ENCODE measurements at regions not wholly inside any gene's neighbourhood (a gene's known extent, or its start where the extent isn't known, plus 50 kb on each side); places are given as distances from the start of the nearest gene placed in this dataset.
A peak's percentile ranks its signal among the peaks of the same experiment; 100 is the strongest.
"Not testable (repeated sequence)": the region's sequence is repeated elsewhere in the genome, so short reads cannot be mapped to it uniquely, and the experiment has no call there.

DNA sequence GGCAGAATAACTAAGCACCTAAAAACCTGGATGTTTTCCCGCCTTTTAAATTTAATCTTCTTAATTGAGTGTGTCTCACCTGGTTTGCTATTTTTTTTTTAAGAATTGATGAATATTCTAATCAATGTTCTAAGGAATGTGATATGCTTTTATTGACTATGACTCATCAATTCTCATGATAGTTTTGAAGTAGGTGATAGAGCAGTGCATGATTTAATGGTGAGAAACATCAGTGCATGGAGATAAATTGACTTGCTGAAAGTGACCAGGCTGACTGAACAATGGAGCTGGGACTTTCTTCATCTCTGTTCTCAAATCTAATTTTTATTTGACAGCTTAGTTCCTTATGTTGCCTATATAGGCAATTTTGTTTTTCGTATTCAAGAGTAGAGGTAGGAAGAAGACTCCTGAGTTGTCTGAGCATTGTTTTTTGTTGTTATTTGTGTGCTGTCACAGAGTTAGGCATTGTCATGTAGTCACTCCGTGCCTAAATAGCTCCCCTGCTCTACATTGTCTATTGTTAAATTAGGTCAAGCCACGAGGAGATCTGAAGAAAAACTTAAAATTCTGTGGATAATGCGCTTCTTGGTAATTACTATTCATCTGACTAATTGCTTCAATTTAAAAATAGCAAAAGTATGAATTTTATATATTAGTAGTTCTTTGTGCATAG lies 59.0 kb upstream of the NUTM2F start:
- DNase-seq: not testable (repeated sequence)

DNA sequence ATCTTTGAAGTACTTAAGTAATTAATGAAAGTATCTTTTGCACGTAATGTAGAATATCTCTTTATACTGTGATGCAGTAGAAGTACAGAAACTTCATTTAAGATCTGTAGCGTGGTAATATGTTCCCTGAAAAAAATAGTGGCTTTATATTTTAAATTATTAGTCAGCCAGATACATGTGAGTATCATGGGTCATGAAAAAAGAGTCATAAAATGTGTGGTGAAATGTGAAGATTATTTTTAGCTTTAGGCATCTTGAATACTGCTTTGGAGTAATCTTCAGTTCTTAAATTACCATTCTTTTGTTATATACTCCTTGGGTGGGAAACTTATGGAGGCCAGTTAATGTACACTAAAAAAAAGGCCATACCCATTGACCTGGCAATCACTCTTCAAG lies 59.6 kb upstream of the NUTM2F start:
- not testable (repeated sequence) for DNase-seq

DNA sequence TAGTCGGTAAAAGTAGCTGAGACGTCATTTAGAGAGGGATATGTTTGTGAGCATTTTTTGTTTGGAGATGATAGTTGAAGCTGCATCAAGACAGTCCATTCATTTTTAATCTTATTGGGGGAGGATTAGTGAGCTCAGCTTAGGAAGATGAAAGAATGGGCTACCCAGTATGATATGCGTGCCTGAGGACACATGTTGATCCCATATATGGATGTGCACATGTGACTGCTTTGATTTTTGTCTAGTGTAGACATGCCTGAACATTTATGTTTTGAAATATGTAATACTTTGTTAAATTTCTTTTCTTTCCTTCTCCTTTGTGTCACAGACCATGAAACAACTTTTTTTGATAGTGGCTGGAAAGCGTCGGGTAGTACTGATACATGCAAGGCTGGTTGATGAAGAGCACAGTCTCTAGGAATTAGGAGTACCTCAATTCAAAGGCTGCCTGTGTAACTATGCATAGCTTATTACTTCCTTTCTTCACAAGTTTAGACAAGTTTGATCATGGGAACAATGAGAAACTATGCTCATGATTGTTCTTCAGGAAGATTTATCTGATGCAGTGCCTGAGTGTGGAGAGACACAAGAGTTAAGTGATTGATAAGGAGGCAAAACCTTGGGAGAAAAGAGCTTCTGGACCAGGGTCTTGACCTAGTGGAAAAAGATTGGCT lies 62.1 kb upstream of the NUTM2F start:
- DNase-seq: not testable (repeated sequence)

DNA sequence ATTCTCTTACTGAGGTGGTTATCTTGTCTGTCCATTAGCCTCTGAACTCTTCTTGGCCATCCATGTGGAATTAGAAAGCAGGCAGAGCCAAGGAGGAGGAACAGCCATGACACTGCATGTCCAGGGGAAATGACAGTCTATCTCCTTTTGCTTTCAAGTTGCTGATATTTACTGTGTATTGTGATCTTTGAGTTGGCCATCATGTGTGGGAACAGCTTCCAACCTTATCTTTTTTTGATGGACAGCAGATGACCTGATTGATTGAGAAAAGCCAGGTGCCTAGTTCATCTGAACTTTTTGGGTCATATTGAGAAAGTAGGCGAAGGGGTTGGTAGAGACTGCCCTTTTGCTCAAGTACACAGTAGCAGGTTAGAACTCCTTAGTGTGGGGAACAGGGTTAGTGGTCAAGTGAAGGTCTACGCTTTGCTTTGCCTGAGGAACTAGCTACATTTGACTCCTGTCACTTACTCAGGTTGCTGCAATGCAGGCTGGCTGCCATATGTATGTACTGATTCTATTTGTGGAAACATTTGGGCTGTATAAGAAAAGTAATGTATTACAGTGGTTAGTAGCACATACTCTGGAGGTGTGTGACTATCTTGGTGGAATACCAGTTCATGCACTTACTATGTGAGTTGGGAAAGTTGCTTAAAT lies 64.7 kb upstream of the NUTM2F start:
- DNase-seq: not testable (repeated sequence)

DNA sequence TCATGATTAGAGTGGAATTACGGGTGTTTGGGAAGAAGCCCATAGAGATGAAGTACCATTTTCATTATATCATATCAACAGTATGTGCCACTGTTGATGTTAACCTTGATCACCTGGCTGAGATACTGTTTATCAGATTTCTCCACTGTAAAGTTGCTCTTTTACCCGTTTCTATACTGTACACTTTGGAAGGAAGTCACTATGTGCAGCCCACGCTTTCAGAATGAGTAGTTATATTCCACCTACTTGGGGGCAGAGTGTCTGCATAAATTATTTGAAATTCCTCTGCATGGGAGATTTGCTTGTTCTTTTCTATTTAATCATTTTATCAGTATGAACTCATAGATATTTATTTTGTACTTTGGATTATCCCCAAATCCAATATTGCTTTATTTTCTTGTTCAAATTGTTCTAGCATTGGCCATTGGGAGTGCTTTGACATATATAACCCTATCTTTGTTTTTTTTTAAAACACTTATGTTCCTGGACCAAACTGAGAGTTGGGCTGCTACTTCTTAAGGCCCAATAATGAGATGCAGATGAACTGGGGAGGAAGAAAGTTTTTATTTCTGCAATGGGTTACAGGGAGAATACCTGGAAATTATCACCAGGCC lies 69.4 kb upstream of the NUTM2F start:
- not testable (repeated sequence) for DNase-seq

GRCh38 chr9:94400461-94400860 lies 72.0 kb upstream of the NUTM2F start:
- not testable (repeated sequence) for DNase-seq

DNA sequence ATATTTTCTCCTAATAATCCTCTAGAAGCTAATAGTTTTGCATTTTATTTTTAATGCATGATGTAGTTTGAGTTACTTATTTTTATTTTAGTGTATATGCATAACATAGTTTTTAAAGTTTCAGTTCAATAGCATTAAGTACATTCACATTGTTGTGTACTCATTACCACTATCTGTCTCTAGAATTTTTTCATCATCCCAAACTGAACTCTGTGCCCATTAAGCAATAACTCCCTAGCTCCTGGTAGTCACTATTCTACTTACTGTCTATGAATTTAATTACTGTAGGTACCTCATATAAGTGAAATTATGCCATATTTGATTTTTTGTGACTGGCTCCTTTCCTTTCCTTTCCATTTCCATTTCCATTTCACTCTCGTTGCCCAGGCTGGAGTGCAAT lies 74.4 kb upstream of the NUTM2F start:
- DNase-seq: not testable (repeated sequence)

GRCh38 chr9:94403571-94403970 lies 75.1 kb upstream of the NUTM2F start:
- DNase-seq: not testable (repeated sequence)

DNA sequence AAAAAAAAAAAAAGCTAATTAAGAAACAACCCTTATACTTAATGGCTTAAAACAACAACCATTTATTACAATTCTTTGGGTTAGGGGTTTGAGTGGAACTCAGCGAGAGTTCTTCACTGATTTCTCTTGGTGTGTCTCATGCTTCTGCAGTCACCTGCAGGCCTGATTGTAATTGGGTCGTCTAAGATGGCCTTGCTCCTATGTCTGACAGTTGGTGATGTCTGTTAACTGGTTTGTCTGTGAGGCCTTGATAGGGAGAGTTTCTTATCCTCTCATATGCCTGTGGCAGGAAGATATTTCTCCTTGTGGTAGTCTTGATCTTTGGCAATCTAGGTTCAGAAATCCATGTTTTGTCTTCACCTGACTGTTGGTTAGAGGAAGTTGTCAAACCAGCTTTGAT lies 85.2 kb upstream of the NUTM2F start:
- not testable (repeated sequence) for DNase-seq

DNA sequence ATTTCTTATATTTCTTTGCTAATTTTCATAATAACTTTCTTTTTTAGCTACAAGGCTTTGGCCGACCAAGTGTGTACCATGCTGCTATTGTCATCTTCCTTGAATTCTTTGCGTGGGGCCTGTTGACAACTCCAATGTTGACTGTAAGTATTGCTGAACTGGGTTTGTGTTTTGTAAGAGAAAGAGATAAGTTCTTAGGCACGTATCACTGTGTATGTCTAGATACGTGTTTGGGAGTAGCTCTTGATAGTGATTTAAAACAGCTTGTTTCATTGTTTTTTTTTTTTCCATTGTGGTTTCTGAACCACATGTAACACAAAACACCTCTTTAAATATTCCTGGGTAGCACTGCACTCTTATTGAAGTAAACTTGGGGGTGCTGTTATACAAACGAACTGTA lies 86.7 kb upstream of the NUTM2F start:
- DNase-seq: not testable (repeated sequence)

GRCh38 chr9:94420098-94420497 lies 91.7 kb upstream of the NUTM2F start:
- peak; percentile 64 for DNase-seq

DNA sequence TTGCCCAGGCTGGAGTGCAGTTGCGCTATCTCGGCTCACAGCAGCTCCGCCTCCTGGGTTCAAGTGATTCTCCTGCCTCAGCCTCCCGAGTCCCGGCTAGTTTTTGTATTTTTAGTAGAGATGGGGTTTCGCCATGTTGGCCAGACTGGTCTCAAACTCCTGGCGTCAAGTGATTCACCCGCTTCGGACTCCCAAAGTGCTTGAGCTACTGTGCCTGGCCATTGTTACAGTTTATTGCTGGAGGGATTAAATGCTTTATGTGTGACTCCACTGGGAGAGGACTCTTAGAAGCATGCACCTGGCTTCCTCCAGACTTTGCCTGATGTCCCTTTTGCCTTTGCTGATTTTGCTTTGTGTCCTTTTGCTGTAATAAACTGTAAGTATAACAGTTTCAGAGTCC lies 93.5 kb upstream of the NUTM2F start:
- DNase-seq: not testable (repeated sequence)

DNA sequence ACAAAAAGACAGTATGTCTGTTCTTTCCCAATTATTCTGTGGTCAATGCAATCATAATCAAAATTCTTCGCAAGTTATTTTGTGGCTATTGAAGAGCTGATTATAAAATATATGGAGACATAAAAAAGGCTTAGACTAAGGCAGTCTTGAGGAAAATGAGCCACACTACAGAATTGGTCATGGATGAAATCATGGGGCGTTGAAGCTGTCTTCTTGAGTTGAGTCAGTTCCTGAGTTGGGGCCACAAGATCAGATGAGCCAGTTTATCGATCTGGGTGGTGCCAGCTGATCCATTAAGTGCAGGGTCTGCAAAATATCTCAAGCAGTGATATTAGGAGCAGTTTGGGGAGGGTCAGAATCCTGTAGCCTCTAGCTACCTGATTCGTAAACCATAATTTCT lies 96.9 kb upstream of the NUTM2F start:
- not testable (repeated sequence) for DNase-seq

GRCh38 chr9:94437128-94437527 lies 108.7 kb upstream of the NUTM2F start:
- not testable (repeated sequence) for DNase-seq

DNA sequence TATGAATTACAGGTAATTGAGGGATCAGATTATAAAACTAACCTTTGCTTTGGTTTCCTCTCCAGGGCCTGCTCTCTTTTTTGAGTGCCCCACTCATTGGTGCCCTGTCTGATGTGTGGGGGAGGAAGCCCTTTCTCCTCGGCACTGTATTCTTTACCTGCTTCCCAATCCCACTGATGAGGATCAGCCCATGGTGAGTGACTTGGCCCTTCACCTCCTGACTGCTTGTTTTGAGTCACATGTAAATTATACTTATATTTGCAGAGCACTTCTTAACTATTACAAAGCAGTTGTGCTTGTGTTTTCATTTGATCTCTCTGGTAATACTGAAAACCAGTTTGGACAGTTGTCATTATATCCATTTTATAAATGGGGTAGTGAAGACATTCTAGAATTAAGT lies 109.9 kb upstream of the NUTM2F start:
- DNase-seq: not testable (repeated sequence)

- DNase-seq: not testable (repeated sequence)
Measured at GRCh38 chr9:94441146-94441545, 112.7 kb upstream of the NUTM2F start.

DNA sequence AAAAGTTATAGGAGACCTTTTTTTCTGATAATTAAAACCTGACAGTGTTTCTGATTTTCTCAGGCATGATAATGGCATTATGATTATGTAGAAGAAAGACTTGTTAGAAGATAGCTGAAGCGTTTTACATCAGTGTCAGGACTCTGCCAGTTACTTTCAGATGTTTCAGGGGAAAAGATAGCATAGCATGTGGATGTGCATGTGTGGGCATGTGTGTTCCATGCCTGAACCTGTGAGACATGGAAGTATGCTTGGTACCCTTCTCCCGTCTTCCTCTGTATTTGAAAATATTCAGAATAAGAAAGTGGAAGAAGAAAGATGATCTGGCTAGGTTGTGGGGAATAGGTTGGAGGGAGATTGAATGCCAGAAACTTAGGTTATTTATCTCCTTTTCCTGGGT lies 113.1 kb upstream of the PCAT7 start:
- no peak for DNase-seq

DNA sequence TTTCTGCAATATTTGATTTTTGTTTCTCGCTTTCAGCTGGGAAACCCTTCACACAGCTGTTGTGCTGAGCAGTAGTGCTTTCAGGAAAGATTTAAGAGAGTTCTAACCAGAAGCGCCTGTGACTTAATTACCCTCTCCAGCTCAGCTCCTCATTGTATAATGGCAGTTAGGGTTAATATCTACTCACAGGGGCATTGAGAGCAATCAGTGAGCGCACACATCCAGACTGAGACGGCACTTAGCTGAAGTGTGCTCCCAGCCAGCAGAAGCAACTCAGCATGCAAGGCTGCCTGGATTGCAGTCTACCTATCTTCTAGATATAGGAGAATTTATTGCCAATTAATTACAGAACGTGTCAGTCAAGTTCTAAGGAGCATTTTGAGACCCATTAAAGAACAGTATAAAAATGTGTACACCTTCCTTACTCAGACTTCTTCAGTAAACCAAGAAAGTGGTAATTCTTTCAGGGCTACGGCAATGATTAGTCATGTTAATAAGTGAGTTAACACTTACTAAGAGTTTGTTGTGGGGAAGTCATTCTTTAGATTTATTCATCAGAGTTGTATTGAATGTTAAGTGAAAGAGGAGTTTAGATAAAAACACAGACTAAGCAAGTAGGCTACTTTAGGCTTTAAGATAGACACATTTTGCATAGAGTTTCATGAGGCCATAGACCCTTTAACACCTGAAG lies 111.7 kb upstream of the PCAT7 start:
- DNase-seq: peak; percentile 75

- DNase-seq: peak; percentile 5
Measured at GRCh38 chr9:94445863-94446262, 109.0 kb upstream of the PCAT7 start.

GRCh38 chr9:94449486-94449885 lies 105.4 kb upstream of the PCAT7 start:
- DNase-seq: no peak

GRCh38 chr9:94464790-94465189 lies 90.1 kb upstream of the PCAT7 start:
- DNase-seq: no peak

DNA sequence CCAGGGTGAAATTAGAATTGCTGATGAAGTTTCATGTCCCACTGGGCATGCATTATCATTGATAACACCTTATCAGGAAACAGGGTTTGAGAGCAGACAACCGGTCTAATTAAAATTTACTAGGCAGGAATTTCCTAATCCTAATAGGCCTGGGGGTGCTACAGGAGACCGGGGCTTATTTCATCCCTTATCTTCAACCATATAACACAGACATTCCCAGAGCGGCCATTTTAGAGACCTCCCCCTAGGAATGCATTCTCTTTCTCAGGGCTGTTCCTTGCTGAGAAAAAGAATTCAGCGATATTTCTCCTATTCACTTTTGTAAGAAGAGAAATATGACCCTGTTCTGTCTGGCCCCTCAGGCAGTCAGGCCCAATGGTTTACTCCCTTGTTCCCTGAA lies 82.8 kb upstream of the PCAT7 start:
- not testable (repeated sequence) for DNase-seq

- DNase-seq: no peak
Measured at GRCh38 chr9:94472806-94473360, 82.0 kb upstream of the PCAT7 start.
